Transverse colon (tissue), 4 donors: ENCODE measurements at regions not wholly inside any gene's neighbourhood (a gene's known extent, or its start where the extent isn't known, plus 50 kb on each side); places are given as distances from the start of the nearest gene placed in this dataset.
A peak's percentile ranks its signal among the peaks of the same experiment; 100 is the strongest.

Experiments used
- DNase-seq: peaks from one replicate; pipeline ENCODE4 v3.0.0-alpha.2; 2019
- H3K27ac ChIP-seq, 4 donors: fragments of 200-600 bp; sonication (generic); 2 replicates each; pipeline ENCODE4 v1.5.1; 2016 to 2018; ENCODE audit warnings: inconsistent platforms in 4 of 4
- H3K27me3 ChIP-seq: fragments of 200-600 bp; sonication (generic); 2 replicates; pipeline ENCODE4 v1.5.1; 2017; ENCODE audit warnings: inconsistent platforms
- H3K36me3 ChIP-seq, 4 donors: fragments of 200-600 bp; sonication (generic); 2 replicates each; pipeline ENCODE4 v1.5.1; 2017 to 2019; ENCODE audit warnings: inconsistent platforms in 4 of 4
- H3K4me1 ChIP-seq, 4 donors: fragments of 200-600 bp; sonication (generic); 2 replicates each; pipeline ENCODE4 v1.5.1; 2017 to 2020; ENCODE audit warnings: inconsistent platforms in 4 of 4
- H3K4me3 ChIP-seq, 4 donors: fragments of 200-600 bp; sonication (generic); 1 replicate in 1 of 4; 2 replicates in 3 of 4; pipeline versions ENCODE4 v1.5.1 to v1.6.1; 2017 to 2019; ENCODE audit warnings: inconsistent platforms in 4 of 4
- H3K9me3 ChIP-seq, 2 donors: fragments of 200-600 bp; sonication (generic); 2 replicates each; pipeline ENCODE4 v1.5.1; 2017 to 2019; ENCODE audit warnings: inconsistent platforms in 2 of 2
- EP300 ChIP-seq: sonication (generic); formaldehyde crosslinking; IDR thresholded peaks from one replicate; pipeline ENCODE4 v1.6.1; 2017; ENCODE audit warnings: antibody characterized with exemption, low read depth
- POLR2A ChIP-seq: fragments of 450-650 bp; IDR thresholded peaks from one replicate; pipeline ENCODE4 v1.6.1; 2016; ENCODE audit warnings: antibody characterized with exemption, mild to moderate bottlenecking, moderate library complexity
- POLR2AphosphoS5 ChIP-seq, 3 donors: sonication (generic); formaldehyde crosslinking; IDR thresholded peaks; one replicate each; pipeline ENCODE4 v1.6.1; 2016; ENCODE audit warnings: antibody characterized with exemption in 3 of 3
- WGBS, 2 donors: methylation state at CpG; one replicate each; pipeline ENCODE4 v1.1.5; 2018; ENCODE audit warnings: low coverage in 1 of 2; 5-methylcytosine and 5-hydroxymethylcytosine counted together
- in situ Hi-C, 4 donors: fragments of 200-750 bp; cut with MboI; loops; one replicate each; pipeline versions ENCODE4 v1.15.0 to v1.15.1; 2017; ENCODE audit warnings: low sequenced_read_pairs in 3 of 4, low pct_ligation_motif_present in 1 of 4, low pct_unique_long_range_greater_than_20kb in 1 of 4
- intact Hi-C: fragments of 100-400 bp; cut with DNase I; formaldehyde crosslinking; loops from one replicate; pipeline ENCODE4 v1.15.1; 2023; ENCODE audit warnings: low total_unique reads
- TF ChIP-seq, protein P1 (sequence below), 5 experiments: fragments of 200-600 bp in 3 of 5; fragments of 450-650 bp in 2 of 5; sonication (generic) in 3 of 5; IDR thresholded peaks; 1 replicate in 2 of 5; 2 replicates in 3 of 5; pipeline ENCODE4 v1.5.1; 2016 to 2017; ENCODE audit warnings: antibody characterized with exemption in 5 of 5, inconsistent platforms in 3 of 5, mild to moderate bottlenecking in 2 of 5, moderate library complexity in 1 of 5

DNA sequence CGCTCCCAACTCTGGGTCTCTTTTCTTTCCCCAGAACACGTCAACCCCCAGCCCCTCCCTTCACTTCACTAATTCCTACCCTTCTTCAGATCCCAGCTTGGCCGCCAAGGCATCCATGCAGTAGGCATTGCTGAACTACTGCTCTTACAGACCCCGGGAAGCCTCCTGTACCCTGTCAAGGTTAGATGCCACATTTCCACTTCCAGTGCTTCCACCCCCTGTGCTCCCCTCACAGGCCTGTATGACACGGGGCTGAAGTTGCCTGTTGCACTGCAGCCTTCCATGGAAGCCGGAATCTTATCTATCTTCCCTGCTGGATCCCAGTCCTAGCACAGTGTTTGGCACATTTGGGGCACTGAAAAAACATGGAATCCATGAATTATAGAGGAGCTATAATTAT, 99.0 kb upstream of the SOD1 start:
- peaks cover 8 to 23% (median 16%) of the 10 kb centered on the region in 4 donors for H3K4me1 ChIP-seq
- no peak for TF ChIP-seq EP300
- TF ChIP-seq POLR2A, result no peak
- TF ChIP-seq, protein P1, sequence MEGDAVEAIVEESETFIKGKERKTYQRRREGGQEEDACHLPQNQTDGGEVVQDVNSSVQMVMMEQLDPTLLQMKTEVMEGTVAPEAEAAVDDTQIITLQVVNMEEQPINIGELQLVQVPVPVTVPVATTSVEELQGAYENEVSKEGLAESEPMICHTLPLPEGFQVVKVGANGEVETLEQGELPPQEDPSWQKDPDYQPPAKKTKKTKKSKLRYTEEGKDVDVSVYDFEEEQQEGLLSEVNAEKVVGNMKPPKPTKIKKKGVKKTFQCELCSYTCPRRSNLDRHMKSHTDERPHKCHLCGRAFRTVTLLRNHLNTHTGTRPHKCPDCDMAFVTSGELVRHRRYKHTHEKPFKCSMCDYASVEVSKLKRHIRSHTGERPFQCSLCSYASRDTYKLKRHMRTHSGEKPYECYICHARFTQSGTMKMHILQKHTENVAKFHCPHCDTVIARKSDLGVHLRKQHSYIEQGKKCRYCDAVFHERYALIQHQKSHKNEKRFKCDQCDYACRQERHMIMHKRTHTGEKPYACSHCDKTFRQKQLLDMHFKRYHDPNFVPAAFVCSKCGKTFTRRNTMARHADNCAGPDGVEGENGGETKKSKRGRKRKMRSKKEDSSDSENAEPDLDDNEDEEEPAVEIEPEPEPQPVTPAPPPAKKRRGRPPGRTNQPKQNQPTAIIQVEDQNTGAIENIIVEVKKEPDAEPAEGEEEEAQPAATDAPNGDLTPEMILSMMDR (IDR thresholded peaks at IDR 0.05), result no peak
- no peak for TF ChIP-seq POLR2AphosphoS5 (IDR thresholded peaks at IDR 0.05)
- peaks cover 46% of the 10 kb centered on the region for H3K27me3 ChIP-seq
- H3K27ac ChIP-seq, result no peak overlapping the region
- intact Hi-C loops, result no loop called here
- no peaks in the 10 kb centered on the region for H3K36me3 ChIP-seq
- DNase-seq, result no peak
- 83 to 95% methylated on average over 2 to 6 of the region's 6 CpGs for WGBS, 2 donors
- no peaks in the 10 kb centered on the region for H3K9me3 ChIP-seq
- in situ Hi-C loops, result no loop called here
- H3K4me3 ChIP-seq, result no peak overlapping the region

DNA sequence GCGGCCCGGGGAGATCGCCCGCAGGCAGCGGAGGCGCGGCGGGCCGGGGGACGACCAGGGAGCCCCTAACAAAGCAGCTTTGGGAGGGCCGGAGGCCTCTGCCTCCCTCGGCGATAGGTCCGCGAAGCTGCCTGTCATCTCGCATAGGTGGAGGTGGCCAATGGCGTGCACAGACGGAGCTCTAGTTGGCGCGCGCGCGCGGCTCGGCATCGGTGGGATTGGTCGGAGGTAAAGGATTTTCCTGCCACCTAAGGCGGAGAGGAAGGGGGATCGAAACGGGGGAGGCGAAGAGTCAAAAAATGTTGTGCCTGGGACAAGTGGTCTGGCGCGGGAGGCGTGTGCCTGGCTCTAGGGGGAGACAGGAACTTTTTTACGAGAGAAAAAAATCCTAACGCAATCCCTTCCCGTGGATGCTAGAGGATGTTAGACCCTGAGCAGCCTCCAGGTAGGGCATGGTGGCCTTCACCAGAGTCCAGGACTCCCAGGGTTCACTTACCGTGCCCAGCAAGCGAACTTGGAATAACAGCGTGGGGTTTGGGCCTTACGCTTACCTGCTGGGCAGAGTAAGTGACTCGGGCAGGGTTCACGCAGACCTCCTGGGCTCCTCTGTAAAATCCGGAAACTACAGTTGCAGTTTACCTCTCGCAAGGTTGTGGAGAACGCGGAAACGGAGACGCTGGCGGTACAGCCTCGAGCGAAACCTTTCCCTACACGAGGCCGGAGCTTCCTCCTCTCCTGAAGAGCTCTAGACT, 99.9 kb upstream of the SOD1 start:
- peak; percentile 90 for DNase-seq
- in situ Hi-C loops (no loop called here), intact Hi-C loops (no loop called here)
- Histone ChIP-seq H3K4me3 (peak overlapping the region; percentile 33 to 67 (median 60)), H3K27me3 (peaks cover 49% of the 10 kb centered on the region), H3K4me1 (peaks cover 8 to 23% (median 16%) of the 10 kb centered on the region in 4 donors), H3K36me3 (no peaks in the 10 kb centered on the region), H3K27ac (peak overlapping the region in 2 of 4 donors; percentile 32 to 59), H3K9me3 (no peaks in the 10 kb centered on the region)
- TF ChIP-seq EP300 (no peak), POLR2A (no peak), POLR2AphosphoS5 (IDR thresholded peaks at IDR 0.05) (no peak)
- TF ChIP-seq, protein P1 (IDR thresholded peaks at IDR 0.05), result no peak
- WGBS, 2 donors, result 0 to 13% methylated on average over 8 to 38 of the region's 54 CpGs

DNA sequence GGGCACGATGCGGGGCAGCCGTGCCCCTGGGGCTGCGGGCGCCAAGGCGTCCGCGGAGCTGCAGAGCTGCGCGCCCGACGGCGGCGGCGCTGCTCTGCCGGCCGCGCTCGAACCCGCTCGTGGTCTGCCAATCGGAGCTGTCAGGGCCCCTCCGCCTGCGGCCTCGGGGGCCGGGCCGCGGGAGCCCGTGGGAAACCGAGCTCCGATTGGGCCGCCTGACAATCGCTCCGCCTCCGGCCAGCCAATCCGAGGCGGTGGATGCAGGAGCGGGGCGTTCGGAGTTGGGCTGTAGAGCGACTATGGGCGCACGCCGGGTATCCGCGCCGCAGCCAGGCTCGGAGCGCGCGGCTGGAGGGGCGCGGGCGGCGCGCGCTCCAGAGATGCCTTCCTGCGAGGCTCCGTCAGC, 100.5 kb upstream of the SOD1 start:
- TF ChIP-seq POLR2A (no peak), POLR2AphosphoS5 (IDR thresholded peaks at IDR 0.05) (peak in 1 of 3 donors; percentile 12)
- TF ChIP-seq, protein P1 (IDR thresholded peaks at IDR 0.05), result peak in 1 of 5 experiments; percentile 10
- H3K4me1 ChIP-seq, result peaks cover 8 to 23% (median 16%) of the 10 kb centered on the region in 4 donors
- peak overlapping the region in 2 of 4 donors; percentile 32 to 59 for H3K27ac ChIP-seq
- no peaks in the 10 kb centered on the region for H3K36me3 ChIP-seq
- intact Hi-C loops, result no loop called here
- H3K4me3 ChIP-seq, result peak overlapping the region; percentile 33 to 67 (median 60)
- peak; percentile 89 for DNase-seq
- in situ Hi-C loops, result no loop called here
- WGBS, 2 donors, result 0% methylated on average over 31 of the region's 59 CpGs; no CpG with 5 or more reads in 1 of the 2 donors
- H3K27me3 ChIP-seq, result peaks cover 49% of the 10 kb centered on the region
- H3K9me3 ChIP-seq, result no peaks in the 10 kb centered on the region

GRCh38 chr21:31558189-31558961, 101.1 kb upstream of the SOD1 start:
- H3K9me3 ChIP-seq, result no peaks in the 10 kb centered on the region
- 0% methylated on average over 64 of the region's 91 CpGs; no CpG with 5 or more reads in 1 of the 2 donors for WGBS, 2 donors
- in situ Hi-C loops, result no loop called here
- H3K4me1 ChIP-seq, result peaks cover 8 to 23% (median 16%) of the 10 kb centered on the region in 4 donors
- H3K27me3 ChIP-seq, result peaks cover 49% of the 10 kb centered on the region
- TF ChIP-seq POLR2A, result no peak
- no peak for TF ChIP-seq POLR2AphosphoS5 (IDR thresholded peaks at IDR 0.05)
- no peak for TF ChIP-seq EP300
- TF ChIP-seq, protein P1 (IDR thresholded peaks at IDR 0.05), result no peak
- no peaks in the 10 kb centered on the region for H3K36me3 ChIP-seq
- intact Hi-C loops, result no loop called here
- DNase-seq, result peak; percentile 10
- peak overlapping the region; percentile 25 to 67 (median 60) for H3K4me3 ChIP-seq
- no peak overlapping the region for H3K27ac ChIP-seq
